ENCODE measurements at regions not wholly inside any gene's neighbourhood (a gene's known extent, or its start where the extent isn't known, plus 50 kb on each side); places are given as distances from the start of the nearest gene placed in this dataset.
"Not testable (repeated sequence)": the region's sequence is repeated elsewhere in the genome, so short reads cannot be mapped to it uniquely, and the experiment has no call there.

GRCh38 chr3:26102376-26102775 is 312.5 kb downstream of the OXSM start:
- H3K4me1 ChIP-seq (ENCODE audit: control insufficient read depth, insufficient read depth, low read length), result no peaks in the 10 kb centered on the region
- no peak overlapping the region for H3K27ac ChIP-seq (ENCODE audit: insufficient read depth, low read depth, low read length, poor library complexity, severe bottlenecking)
- H3K36me3 ChIP-seq (ENCODE audit: control insufficient read depth, insufficient read depth, low read length), result no peaks in the 10 kb centered on the region
- H3K4me3 ChIP-seq (ENCODE audit: insufficient read depth, low read depth, low read length), result no peak overlapping the region
- 100% methylated on average over 1 of the region's 1 CpG; no CpG with 5 or more reads in 1 of the 2 experiments for WGBS, 2 experiments
- peaks cover 2% of the 10 kb centered on the region for H3K9me3 ChIP-seq (ENCODE audit: control insufficient read depth, low read length)
- H3K27me3 ChIP-seq (ENCODE audit: control insufficient read depth, insufficient read depth, low read length, poor library complexity, severe bottlenecking), result no peaks in the 10 kb centered on the region

- WGBS, 2 experiments, result 58 to 74% methylated on average over 2 of the region's 2 CpGs
- H3K27me3 ChIP-seq (ENCODE audit: control insufficient read depth, insufficient read depth, low read length, poor library complexity, severe bottlenecking), result no peaks in the 10 kb centered on the region
- no peaks in the 10 kb centered on the region for H3K4me1 ChIP-seq (ENCODE audit: control insufficient read depth, insufficient read depth, low read length)
- no peaks in the 10 kb centered on the region for H3K9me3 ChIP-seq (ENCODE audit: control insufficient read depth, low read length)
- H3K27ac ChIP-seq (ENCODE audit: insufficient read depth, low read depth, low read length, poor library complexity, severe bottlenecking), result no peak overlapping the region
- H3K36me3 ChIP-seq (ENCODE audit: control insufficient read depth, insufficient read depth, low read length), result no peaks in the 10 kb centered on the region
- H3K4me3 ChIP-seq (ENCODE audit: insufficient read depth, low read depth, low read length), result no peak overlapping the region
Observed at GRCh38 chr3:26104851-26105251, 315.0 kb downstream of the OXSM start.

DNA sequence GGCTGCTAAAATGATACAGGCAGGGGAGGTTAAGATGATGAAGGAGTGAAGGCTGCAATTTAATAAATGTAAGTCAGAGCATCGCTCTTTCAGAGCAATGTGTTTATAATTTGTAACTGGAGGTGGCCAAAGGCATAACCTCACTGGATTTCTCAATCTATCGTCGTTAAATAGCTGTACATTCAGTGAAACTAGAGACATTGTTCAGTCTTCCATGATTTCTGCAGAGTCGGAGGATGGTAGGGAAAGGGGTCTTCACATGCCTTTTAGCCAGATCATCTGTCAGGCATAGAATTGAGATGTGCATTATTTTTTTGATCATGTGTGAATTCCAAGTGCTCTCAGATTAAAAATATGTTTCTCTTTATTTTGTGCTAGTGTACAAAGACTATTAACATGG is 315.4 kb downstream of the OXSM start:
- Histone ChIP-seq H3K27ac (ENCODE audit: insufficient read depth, low read depth, low read length, poor library complexity, severe bottlenecking) (no peak overlapping the region), H3K27me3 (ENCODE audit: control insufficient read depth, insufficient read depth, low read length, poor library complexity, severe bottlenecking) (no peaks in the 10 kb centered on the region), H3K4me1 (ENCODE audit: control insufficient read depth, insufficient read depth, low read length) (no peaks in the 10 kb centered on the region), H3K9me3 (ENCODE audit: control insufficient read depth, low read length) (no peaks in the 10 kb centered on the region), H3K36me3 (ENCODE audit: control insufficient read depth, insufficient read depth, low read length) (no peaks in the 10 kb centered on the region), H3K4me3 (ENCODE audit: insufficient read depth, low read depth, low read length) (no peak overlapping the region)
- 89 to 94% methylated on average over 4 of the region's 4 CpGs for WGBS, 2 experiments

DNA sequence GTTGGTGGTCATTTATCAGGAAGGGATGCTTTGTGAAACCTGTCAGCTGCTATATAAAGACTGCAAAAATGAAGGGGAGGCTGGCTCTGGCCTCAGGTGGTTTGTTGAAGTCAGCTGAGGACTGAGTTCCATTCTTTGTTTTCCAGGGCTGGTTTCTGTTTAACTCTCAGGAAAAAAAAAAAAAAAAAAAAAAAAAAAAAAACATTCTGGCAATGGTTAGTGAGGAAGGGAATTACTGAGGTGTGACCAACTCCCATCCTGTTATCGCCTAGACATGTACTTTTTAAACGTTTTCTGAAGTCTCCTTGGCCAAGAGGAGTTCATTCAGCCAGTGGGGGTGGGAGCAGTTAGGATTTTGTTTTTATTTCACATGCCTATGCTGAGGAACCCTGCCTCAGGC is 316.3 kb downstream of the OXSM start:
- Histone ChIP-seq H3K4me3 (ENCODE audit: insufficient read depth, low read depth, low read length) (no peak overlapping the region), H3K27ac (ENCODE audit: insufficient read depth, low read depth, low read length, poor library complexity, severe bottlenecking) (no peak overlapping the region), H3K9me3 (ENCODE audit: control insufficient read depth, low read length) (no peaks in the 10 kb centered on the region), H3K27me3 (ENCODE audit: control insufficient read depth, insufficient read depth, low read length, poor library complexity, severe bottlenecking) (no peaks in the 10 kb centered on the region), H3K4me1 (ENCODE audit: control insufficient read depth, insufficient read depth, low read length) (no peaks in the 10 kb centered on the region), H3K36me3 (ENCODE audit: control insufficient read depth, insufficient read depth, low read length) (no peaks in the 10 kb centered on the region)
- WGBS, 2 experiments, result 71 to 77% methylated on average over 2 of the region's 2 CpGs

DNA sequence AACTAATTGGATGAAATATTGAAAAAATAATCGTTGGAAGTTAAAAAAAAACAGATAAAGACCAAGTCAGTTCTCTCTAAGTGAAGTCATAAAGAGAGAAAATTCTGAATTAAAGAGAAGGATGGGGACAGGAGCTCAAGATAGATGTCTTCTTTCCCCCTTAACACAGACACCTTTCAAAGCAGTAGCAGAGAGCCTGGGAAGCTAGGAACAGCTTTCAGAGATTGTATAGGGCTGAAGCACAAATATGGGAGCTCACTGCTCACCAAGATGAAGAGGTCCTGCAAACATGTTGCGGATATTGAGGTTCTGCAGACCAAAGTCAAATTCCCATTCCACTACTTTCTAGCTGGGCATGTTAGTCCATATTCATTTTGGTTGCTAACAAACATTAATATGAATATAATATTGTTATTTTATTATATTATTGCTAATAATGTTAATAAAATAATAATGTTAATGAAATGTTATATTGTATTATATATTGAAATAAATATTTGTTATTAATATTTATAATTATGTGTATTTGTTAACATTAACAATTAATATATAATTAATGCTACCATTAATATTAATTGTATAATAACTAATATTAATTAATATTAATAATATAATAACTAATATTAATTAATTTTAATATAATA is 319.1 kb downstream of the OXSM start:
- Histone ChIP-seq H3K4me3 (ENCODE audit: insufficient read depth, low read depth, low read length) (no peak overlapping the region), H3K36me3 (ENCODE audit: control insufficient read depth, insufficient read depth, low read length) (no peaks in the 10 kb centered on the region), H3K27ac (ENCODE audit: insufficient read depth, low read depth, low read length, poor library complexity, severe bottlenecking) (no peak overlapping the region), H3K27me3 (ENCODE audit: control insufficient read depth, insufficient read depth, low read length, poor library complexity, severe bottlenecking) (no peaks in the 10 kb centered on the region), H3K9me3 (ENCODE audit: control insufficient read depth, low read length) (no peaks in the 10 kb centered on the region), H3K4me1 (ENCODE audit: control insufficient read depth, insufficient read depth, low read length) (no peaks in the 10 kb centered on the region)
- 80 to 82% methylated on average over 2 of the region's 2 CpGs for WGBS, 2 experiments

DNA sequence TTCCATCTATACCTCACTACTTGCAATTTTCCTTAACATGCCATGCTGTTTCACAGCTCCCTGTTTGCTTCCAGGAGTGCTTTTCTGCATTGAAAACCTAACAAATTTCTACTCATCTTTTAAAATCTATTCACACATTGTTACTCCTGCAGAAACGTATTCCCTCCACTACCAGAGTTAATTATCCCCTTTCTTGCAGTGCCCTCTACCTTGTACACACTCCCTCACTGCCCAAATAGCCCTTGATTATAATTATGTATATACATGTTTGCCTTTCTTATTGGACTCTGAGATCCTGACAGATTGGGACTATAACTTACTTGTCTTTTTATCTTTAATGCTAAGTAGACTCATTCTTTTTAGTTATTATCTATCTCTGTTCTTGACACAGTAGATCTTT is 325.0 kb downstream of the OXSM start:
- Histone ChIP-seq H3K4me1 (ENCODE audit: control insufficient read depth, insufficient read depth, low read length) (no peaks in the 10 kb centered on the region), H3K36me3 (ENCODE audit: control insufficient read depth, insufficient read depth, low read length) (no peaks in the 10 kb centered on the region), H3K4me3 (ENCODE audit: insufficient read depth, low read depth, low read length) (no peak overlapping the region), H3K9me3 (ENCODE audit: control insufficient read depth, low read length) (no peaks in the 10 kb centered on the region), H3K27ac (ENCODE audit: insufficient read depth, low read depth, low read length, poor library complexity, severe bottlenecking) (no peak overlapping the region), H3K27me3 (ENCODE audit: control insufficient read depth, insufficient read depth, low read length, poor library complexity, severe bottlenecking) (no peaks in the 10 kb centered on the region)
- 94 to 100% methylated on average over 1 of the region's 1 CpG for WGBS, 2 experiments

- H3K36me3 ChIP-seq (ENCODE audit: control insufficient read depth, insufficient read depth, low read length), result no peaks in the 10 kb centered on the region
- H3K27ac ChIP-seq (ENCODE audit: insufficient read depth, low read depth, low read length, poor library complexity, severe bottlenecking), result no peak overlapping the region
Observed at GRCh38 chr3:26118165-26118564, 328.3 kb downstream of the OXSM start.

DNA sequence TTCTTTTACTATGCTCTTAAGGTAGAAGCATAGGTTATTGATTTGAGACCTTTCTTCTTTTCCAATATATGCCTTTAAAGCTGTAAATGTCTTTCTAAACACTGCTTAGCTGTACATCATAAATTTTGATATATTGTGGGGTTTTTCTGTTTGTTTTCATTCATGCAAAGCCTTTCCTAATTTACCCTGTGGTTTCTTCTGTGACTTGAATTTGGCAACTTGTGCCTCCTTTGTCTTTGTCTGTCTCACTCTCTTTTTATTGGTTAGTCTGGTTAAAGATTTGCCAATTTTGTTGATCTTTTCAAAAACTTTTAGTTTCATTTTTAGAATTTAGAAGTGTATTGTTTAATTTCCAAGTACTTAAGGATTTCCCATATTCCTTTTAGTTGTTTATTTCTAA is 343.1 kb downstream of the OXSM start:
- no peaks in the 10 kb centered on the region for H3K36me3 ChIP-seq (ENCODE audit: control insufficient read depth, insufficient read depth, low read length)
- no peaks in the 10 kb centered on the region for H3K27me3 ChIP-seq (ENCODE audit: control insufficient read depth, insufficient read depth, low read length, poor library complexity, severe bottlenecking)
- no peaks in the 10 kb centered on the region for H3K4me1 ChIP-seq (ENCODE audit: control insufficient read depth, insufficient read depth, low read length)
- H3K27ac ChIP-seq (ENCODE audit: insufficient read depth, low read depth, low read length, poor library complexity, severe bottlenecking), result no peak overlapping the region
- no peak overlapping the region for H3K4me3 ChIP-seq (ENCODE audit: insufficient read depth, low read depth, low read length)
- H3K9me3 ChIP-seq (ENCODE audit: control insufficient read depth, low read length), result no peaks in the 10 kb centered on the region

More at GRCh38 chr3:26118165-26118564, 328.3 kb downstream of the OXSM start:
- no peaks in the 10 kb centered on the region for H3K4me1 ChIP-seq (ENCODE audit: control insufficient read depth, insufficient read depth, low read length)
- no peaks in the 10 kb centered on the region for H3K27me3 ChIP-seq (ENCODE audit: control insufficient read depth, insufficient read depth, low read length, poor library complexity, severe bottlenecking)
- H3K9me3 ChIP-seq (ENCODE audit: control insufficient read depth, low read length), result no peaks in the 10 kb centered on the region
- no peak overlapping the region for H3K4me3 ChIP-seq (ENCODE audit: insufficient read depth, low read depth, low read length)
- WGBS, 2 experiments, result 33 to 50% methylated on average over 2 of the region's 2 CpGs

DNA sequence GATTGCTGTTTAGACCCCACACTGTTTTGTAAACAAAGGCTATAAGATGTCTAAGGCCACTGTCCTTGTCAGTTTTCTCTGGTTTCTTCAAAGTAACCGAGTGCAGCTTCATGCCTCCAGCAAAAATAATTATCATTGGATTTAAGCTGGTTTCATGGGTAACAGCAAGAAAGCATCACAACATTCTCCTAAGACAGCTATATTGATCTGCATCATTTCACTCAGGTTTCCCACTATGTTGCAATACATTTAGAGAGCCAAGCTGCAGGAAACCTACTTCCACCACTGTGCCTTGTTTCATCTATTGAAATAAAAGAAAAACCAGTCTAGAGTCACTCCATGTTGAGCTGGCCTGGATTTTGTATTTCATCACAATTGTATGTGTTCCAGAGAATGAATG is 351.4 kb downstream of the OXSM start:
- H3K27me3 ChIP-seq (ENCODE audit: control insufficient read depth, insufficient read depth, low read length, poor library complexity, severe bottlenecking), result no peaks in the 10 kb centered on the region
- H3K36me3 ChIP-seq (ENCODE audit: control insufficient read depth, insufficient read depth, low read length), result no peaks in the 10 kb centered on the region
- H3K27ac ChIP-seq (ENCODE audit: insufficient read depth, low read depth, low read length, poor library complexity, severe bottlenecking), result no peak overlapping the region
- H3K4me3 ChIP-seq (ENCODE audit: insufficient read depth, low read depth, low read length), result no peak overlapping the region
- H3K4me1 ChIP-seq (ENCODE audit: control insufficient read depth, insufficient read depth, low read length), result no peaks in the 10 kb centered on the region
- no peaks in the 10 kb centered on the region for H3K9me3 ChIP-seq (ENCODE audit: control insufficient read depth, low read length)
- 67 to 79% methylated on average over 1 of the region's 1 CpG for WGBS, 2 experiments

DNA sequence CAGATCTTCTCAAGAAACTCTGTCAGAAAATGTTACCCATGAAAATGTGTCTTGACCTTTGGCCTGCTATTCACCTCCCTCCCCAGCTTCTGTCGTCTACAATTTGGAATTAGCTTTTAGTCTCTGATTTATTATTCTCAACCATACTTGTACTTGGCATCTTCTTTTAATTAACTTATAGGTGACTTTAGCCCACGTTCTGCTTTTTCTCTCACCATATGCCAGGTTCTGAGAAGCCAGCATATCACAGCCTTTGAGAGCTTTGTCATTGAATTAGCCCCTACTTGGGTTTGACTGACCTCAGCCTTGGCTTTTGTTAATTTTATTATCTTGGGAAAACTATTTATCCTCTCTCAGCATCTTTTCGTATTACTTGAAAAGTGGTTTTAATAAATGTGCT is 355.9 kb downstream of the OXSM start:
- 69 to 75% methylated on average over 2 to 3 of the region's 3 CpGs for WGBS, 2 experiments
- H3K27ac ChIP-seq (ENCODE audit: insufficient read depth, low read depth, low read length, poor library complexity, severe bottlenecking), result no peak overlapping the region
- no peaks in the 10 kb centered on the region for H3K27me3 ChIP-seq (ENCODE audit: control insufficient read depth, insufficient read depth, low read length, poor library complexity, severe bottlenecking)
- H3K4me3 ChIP-seq (ENCODE audit: insufficient read depth, low read depth, low read length), result no peak overlapping the region
- H3K9me3 ChIP-seq (ENCODE audit: control insufficient read depth, low read length), result no peaks in the 10 kb centered on the region
- no peaks in the 10 kb centered on the region for H3K4me1 ChIP-seq (ENCODE audit: control insufficient read depth, insufficient read depth, low read length)
- no peaks in the 10 kb centered on the region for H3K36me3 ChIP-seq (ENCODE audit: control insufficient read depth, insufficient read depth, low read length)

- 88 to 96% methylated on average over 3 to 4 of the region's 4 CpGs for WGBS, 2 experiments
- not testable (repeated sequence) for H3K9me3 ChIP-seq (ENCODE audit: control insufficient read depth, low read length); H3K27me3 ChIP-seq (ENCODE audit: control insufficient read depth, insufficient read depth, low read length, poor library complexity, severe bottlenecking); H3K36me3 ChIP-seq (ENCODE audit: control insufficient read depth, insufficient read depth, low read length); H3K4me1 ChIP-seq (ENCODE audit: control insufficient read depth, insufficient read depth, low read length); H3K4me3 ChIP-seq (ENCODE audit: insufficient read depth, low read depth, low read length); H3K27ac ChIP-seq (ENCODE audit: insufficient read depth, low read depth, low read length, poor library complexity, severe bottlenecking)
Observed at GRCh38 chr3:26157428-26157827, 367.5 kb downstream of the OXSM start.

Measured in ectodermal cell (in vitro differentiated cells).